SK-N-SH (cell line): ENCODE measurements at regions not wholly inside any gene's neighbourhood (a gene's known extent, or its start where the extent isn't known, plus 50 kb on each side); places are given as distances from the start of the nearest gene placed in this dataset.

ENCODE experiments used
- CTCF ChIA-PET: fragments of 300-600, 350-600 bp; formaldehyde crosslinking; extraction: SDS; loops from one replicate; lab custom pipeline; 2021; lab: Yijun Ruan, JAX
- POLR2A ChIA-PET: fragments of 350-600 bp; sonication (Branson Sonifier 250); formaldehyde crosslinking; extraction: SDS; loops from one replicate; lab custom pipeline; 2020; ENCODE audit warnings: antibody characterized with exemption, inconsistent platforms; lab: Yijun Ruan, JAX
- DNase-seq: peaks from one replicate; pipeline ENCODE4 v3.0.0; 2012
- H2AFZ ChIP-seq: fragments of 200-600 bp; sonication (generic); 2 replicates; pipeline ENCODE4 v1.8.1; 2016; ENCODE audit warnings: antibody characterized with exemption, mild to moderate bottlenecking, low read depth
- H3F3A ChIP-seq: fragments of 200-600 bp; sonication (generic); replicated peaks from 2 replicates; pipeline ENCODE3; 2016; ENCODE audit warnings: antibody characterized with exemption, mild to moderate bottlenecking; ENCODE audit not compliant: insufficient read depth
- H3K27ac ChIP-seq, 2 experiments: fragments of 200-500 bp in 1 of 2; fragments of 200-600 bp in 1 of 2; sonication (Bioruptor generic) in 1 of 2; sonication (generic), shearing (Covaris generic) in 1 of 2; 2 replicates each; pipeline versions ENCODE4 v1.5.1 to v1.6.1; 2014 to 2016; ENCODE audit warnings: low read depth in 2 of 2, inconsistent platforms in 1 of 2, low read length in 1 of 2, mild to moderate bottlenecking in 1 of 2, mixed read lengths in 1 of 2
- H3K27me3 ChIP-seq: fragments of 200-600 bp; sonication (generic), shearing (Covaris generic); 2 replicates; pipeline ENCODE4 v1.6.1; 2016; ENCODE audit warnings: mixed run types; ENCODE audit not compliant: insufficient read depth
- H3K36me3 ChIP-seq, 2 experiments: fragments of 200-500 bp in 1 of 2; fragments of 200-600 bp in 1 of 2; sonication (Bioruptor generic) in 1 of 2; sonication (generic) in 1 of 2; replicated peaks in 1 of 2; 2 replicates each; pipeline versions ENCODE3 to v1.5.1; 2014 to 2016; ENCODE audit warnings: low read length in 1 of 2, mild to moderate bottlenecking in 1 of 2; ENCODE audit not compliant: insufficient read depth in 2 of 2, control insufficient read depth in 1 of 2
- H3K4me1 ChIP-seq, 2 experiments: fragments of 200-500 bp in 1 of 2; fragments of 200-600 bp in 1 of 2; sonication (Bioruptor generic) in 1 of 2; sonication (generic), shearing (Covaris generic) in 1 of 2; 2 replicates each; pipeline versions ENCODE4 v1.5.1 to v1.6.1; 2014 to 2016; ENCODE audit warnings: low read depth in 1 of 2, low read length in 1 of 2, mixed run types in 1 of 2; ENCODE audit not compliant: insufficient read depth in 2 of 2, control insufficient read depth in 1 of 2
- H3K4me2 ChIP-seq: fragments of 200-600 bp; sonication (generic), shearing (Covaris generic); 2 replicates; pipeline ENCODE4 v1.6.1; 2017; ENCODE audit warnings: mixed run types
- H3K4me3 ChIP-seq, 2 experiments: fragments of 200-500 bp in 1 of 2; fragments of 200-600 bp in 1 of 2; sonication (Bioruptor generic) in 1 of 2; sonication (generic), shearing (Covaris generic) in 1 of 2; 2 replicates each; pipeline versions ENCODE4 v1.5.1 to v1.8.1; 2014 to 2016; ENCODE audit warnings: low read depth in 2 of 2, inconsistent platforms in 1 of 2, low read length in 1 of 2, mild to moderate bottlenecking in 1 of 2, mixed read lengths in 1 of 2, moderate library complexity in 1 of 2
- H3K79me2 ChIP-seq: fragments of 200-600 bp; sonication (generic); 2 replicates; pipeline ENCODE4 v1.8.1; 2017; ENCODE audit warnings: mild to moderate bottlenecking; ENCODE audit not compliant: insufficient read depth
- H3K9ac ChIP-seq: fragments of 200-600 bp; sonication (generic); 2 replicates; pipeline ENCODE4 v1.6.1; 2017; ENCODE audit warnings: mixed run types
- H3K9me2 ChIP-seq: fragments of 200-600 bp; sonication (generic); 2 replicates; pipeline ENCODE4 v1.6.1; 2017; ENCODE audit warnings: mixed run types
- H3K9me3 ChIP-seq: fragments of 200-600 bp; sonication (generic); 2 replicates; pipeline ENCODE4 v1.6.1; 2017; ENCODE audit warnings: mixed run types, mild to moderate bottlenecking, moderate library complexity
- H4K20me1 ChIP-seq: fragments of 200-600 bp; sonication (generic); 2 replicates; pipeline ENCODE4 v1.6.1; 2017; ENCODE audit warnings: mild to moderate bottlenecking, mixed run types; ENCODE audit not compliant: insufficient read depth
- EP300 ChIP-seq, 2 experiments: IDR thresholded peaks; 2 replicates each; pipeline versions ENCODE4 v1.4.0 to v1.6.1; 2012; ENCODE audit warnings: borderline replicate concordance in 1 of 2, low read depth in 1 of 2, low read length in 1 of 2
- EZH2phosphoT487 ChIP-seq: fragments of 200-600 bp; sonication (generic); IDR thresholded peaks from 2 replicates; pipeline ENCODE4 v1.6.1; 2017; ENCODE audit warnings: low read depth, mixed run types, mild to moderate bottlenecking, antibody characterized with exemption, moderate library complexity, borderline replicate concordance
- GABPA ChIP-seq: IDR thresholded peaks from 2 replicates; pipeline ENCODE4 v1.4.0; 2012; ENCODE audit warnings: low read depth, mild to moderate bottlenecking
- JUND ChIP-seq: IDR thresholded peaks from 2 replicates; pipeline ENCODE4 v1.4.0; 2012
- MEF2A ChIP-seq: IDR thresholded peaks from 2 replicates; pipeline ENCODE4 v1.4.0; 2012; ENCODE audit warnings: low read depth, borderline replicate concordance
- RFX5 ChIP-seq: IDR thresholded peaks from 2 replicates; pipeline ENCODE4 v1.6.1; 2012; ENCODE audit warnings: mild to moderate bottlenecking, improper control_type of control experiment, low read length
- SMC3 ChIP-seq: IDR thresholded peaks from 2 replicates; pipeline ENCODE4 v1.6.1; 2012; ENCODE audit warnings: low read depth, low read length, improper control_type of control experiment
- TCF12 ChIP-seq: IDR thresholded peaks from 2 replicates; pipeline ENCODE4 v1.4.0; 2012
- TEAD4 ChIP-seq: IDR thresholded peaks from 2 replicates; pipeline ENCODE4 v1.4.0; 2012; ENCODE audit warnings: mild to moderate bottlenecking, borderline replicate concordance; ENCODE audit not compliant: insufficient read depth
- WGBS: methylation state at CpG from one replicate; pipeline ENCODE4 v1.1.6; 2017; ENCODE audit warnings: low lambda C conversion rate; 5-methylcytosine and 5-hydroxymethylcytosine counted together
- TF ChIP-seq, protein P1 (sequence below): IDR thresholded peaks from 2 replicates; pipeline ENCODE4 v1.4.0; 2012; ENCODE audit warnings: low read depth, borderline replicate concordance
- TF ChIP-seq, protein P2 (sequence below): IDR thresholded peaks from 2 replicates; pipeline ENCODE4 v1.4.0; 2012; ENCODE audit warnings: low read depth, borderline replicate concordance
- TF ChIP-seq, protein P3 (sequence below): IDR thresholded peaks from 2 replicates; pipeline ENCODE4 v1.4.0; 2012; ENCODE audit warnings: low read depth
- TF ChIP-seq, protein P4 (sequence below): fragments of 150-350 bp; IDR thresholded peaks from 2 replicates; pipeline ENCODE4 v1.6.1; 2017; ENCODE audit warnings: antibody characterized with exemption, low read length, low read depth, borderline replicate concordance
- TF ChIP-seq, protein P5 (sequence below): fragments of 200-600 bp; sonication (generic); IDR thresholded peaks from 2 replicates; pipeline ENCODE4 v1.6.1; 2017; ENCODE audit warnings: antibody characterized with exemption, mild to moderate bottlenecking, moderate library complexity

DNA sequence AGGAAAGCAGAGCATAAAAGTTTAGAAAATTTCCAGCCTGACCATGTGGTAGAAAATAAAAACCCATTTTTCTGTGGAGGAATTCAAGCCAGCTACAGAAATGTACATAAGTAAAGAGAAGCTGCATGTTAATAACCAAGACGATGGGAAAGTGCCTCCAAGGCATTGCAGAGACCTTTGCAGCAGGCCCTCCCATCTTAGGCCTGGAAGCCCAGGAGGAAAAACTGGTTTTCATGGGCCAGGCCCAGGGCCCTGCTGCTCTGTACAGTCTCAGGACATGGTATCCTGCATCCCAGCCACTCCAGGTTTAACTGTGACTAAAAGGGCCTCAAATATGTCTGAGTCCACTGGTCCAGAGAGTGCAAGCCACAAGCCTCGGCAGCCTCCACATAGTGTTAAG lies 754.8 kb upstream of the RIOK2 start:
- Histone ChIP-seq H4K20me1 (no peaks in the 10 kb centered on the region), H3K4me3 (no peak overlapping the region), H3K9ac (no peak overlapping the region), H3K4me1 (no peaks in the 10 kb centered on the region), H2AFZ (no peak overlapping the region), H3K27me3 (no peaks in the 10 kb centered on the region), H3K79me2 (no peaks in the 10 kb centered on the region), H3K9me3 (no peaks in the 10 kb centered on the region), H3K9me2 (no peaks in the 10 kb centered on the region), H3F3A (no peaks in the 10 kb centered on the region), H3K4me2 (no peak overlapping the region), H3K36me3 (no peaks in the 10 kb centered on the region), H3K27ac (no peak overlapping the region)
- ChIA-PET POLR2A (no interaction called here), CTCF (no interaction called here)
- TF ChIP-seq TEAD4 (no peak), TCF12 (no peak), JUND (no peak), MEF2A (no peak), RFX5 (no peak), SMC3 (no peak), EZH2phosphoT487 (no peak), GABPA (no peak), EP300 (IDR thresholded peaks at IDR 0.05; ENCODE audit: borderline replicate concordance in 1 of 2, low read depth in 1 of 2, low read length in 1 of 2) (no peak)
- TF ChIP-seq, protein P1, sequence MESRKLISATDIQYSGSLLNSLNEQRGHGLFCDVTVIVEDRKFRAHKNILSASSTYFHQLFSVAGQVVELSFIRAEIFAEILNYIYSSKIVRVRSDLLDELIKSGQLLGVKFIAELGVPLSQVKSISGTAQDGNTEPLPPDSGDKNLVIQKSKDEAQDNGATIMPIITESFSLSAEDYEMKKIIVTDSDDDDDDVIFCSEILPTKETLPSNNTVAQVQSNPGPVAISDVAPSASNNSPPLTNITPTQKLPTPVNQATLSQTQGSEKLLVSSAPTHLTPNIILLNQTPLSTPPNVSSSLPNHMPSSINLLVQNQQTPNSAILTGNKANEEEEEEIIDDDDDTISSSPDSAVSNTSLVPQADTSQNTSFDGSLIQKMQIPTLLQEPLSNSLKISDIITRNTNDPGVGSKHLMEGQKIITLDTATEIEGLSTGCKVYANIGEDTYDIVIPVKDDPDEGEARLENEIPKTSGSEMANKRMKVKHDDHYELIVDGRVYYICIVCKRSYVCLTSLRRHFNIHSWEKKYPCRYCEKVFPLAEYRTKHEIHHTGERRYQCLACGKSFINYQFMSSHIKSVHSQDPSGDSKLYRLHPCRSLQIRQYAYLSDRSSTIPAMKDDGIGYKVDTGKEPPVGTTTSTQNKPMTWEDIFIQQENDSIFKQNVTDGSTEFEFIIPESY = no peak
- TF ChIP-seq, protein P2, sequence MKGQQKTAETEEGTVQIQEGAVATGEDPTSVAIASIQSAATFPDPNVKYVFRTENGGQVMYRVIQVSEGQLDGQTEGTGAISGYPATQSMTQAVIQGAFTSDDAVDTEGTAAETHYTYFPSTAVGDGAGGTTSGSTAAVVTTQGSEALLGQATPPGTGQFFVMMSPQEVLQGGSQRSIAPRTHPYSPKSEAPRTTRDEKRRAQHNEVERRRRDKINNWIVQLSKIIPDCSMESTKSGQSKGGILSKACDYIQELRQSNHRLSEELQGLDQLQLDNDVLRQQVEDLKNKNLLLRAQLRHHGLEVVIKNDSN = no peak
- TF ChIP-seq, protein P3, sequence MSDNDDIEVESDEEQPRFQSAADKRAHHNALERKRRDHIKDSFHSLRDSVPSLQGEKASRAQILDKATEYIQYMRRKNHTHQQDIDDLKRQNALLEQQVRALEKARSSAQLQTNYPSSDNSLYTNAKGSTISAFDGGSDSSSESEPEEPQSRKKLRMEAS = no peak
- TF ChIP-seq, protein P4, sequence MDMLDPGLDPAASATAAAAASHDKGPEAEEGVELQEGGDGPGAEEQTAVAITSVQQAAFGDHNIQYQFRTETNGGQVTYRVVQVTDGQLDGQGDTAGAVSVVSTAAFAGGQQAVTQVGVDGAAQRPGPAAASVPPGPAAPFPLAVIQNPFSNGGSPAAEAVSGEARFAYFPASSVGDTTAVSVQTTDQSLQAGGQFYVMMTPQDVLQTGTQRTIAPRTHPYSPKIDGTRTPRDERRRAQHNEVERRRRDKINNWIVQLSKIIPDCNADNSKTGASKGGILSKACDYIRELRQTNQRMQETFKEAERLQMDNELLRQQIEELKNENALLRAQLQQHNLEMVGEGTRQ = no peak
- TF ChIP-seq, protein P5, sequence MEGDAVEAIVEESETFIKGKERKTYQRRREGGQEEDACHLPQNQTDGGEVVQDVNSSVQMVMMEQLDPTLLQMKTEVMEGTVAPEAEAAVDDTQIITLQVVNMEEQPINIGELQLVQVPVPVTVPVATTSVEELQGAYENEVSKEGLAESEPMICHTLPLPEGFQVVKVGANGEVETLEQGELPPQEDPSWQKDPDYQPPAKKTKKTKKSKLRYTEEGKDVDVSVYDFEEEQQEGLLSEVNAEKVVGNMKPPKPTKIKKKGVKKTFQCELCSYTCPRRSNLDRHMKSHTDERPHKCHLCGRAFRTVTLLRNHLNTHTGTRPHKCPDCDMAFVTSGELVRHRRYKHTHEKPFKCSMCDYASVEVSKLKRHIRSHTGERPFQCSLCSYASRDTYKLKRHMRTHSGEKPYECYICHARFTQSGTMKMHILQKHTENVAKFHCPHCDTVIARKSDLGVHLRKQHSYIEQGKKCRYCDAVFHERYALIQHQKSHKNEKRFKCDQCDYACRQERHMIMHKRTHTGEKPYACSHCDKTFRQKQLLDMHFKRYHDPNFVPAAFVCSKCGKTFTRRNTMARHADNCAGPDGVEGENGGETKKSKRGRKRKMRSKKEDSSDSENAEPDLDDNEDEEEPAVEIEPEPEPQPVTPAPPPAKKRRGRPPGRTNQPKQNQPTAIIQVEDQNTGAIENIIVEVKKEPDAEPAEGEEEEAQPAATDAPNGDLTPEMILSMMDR = no peak
- DNase-seq = no peak
- 88% methylated on average over 1 of the region's 2 CpGs for WGBS
